Activated naive CD4-positive, alpha-beta T cell treated with Interleukin-2 at 50 U/mL for 16 hours (primary cell): ENCODE measurements at regions not wholly inside any gene's neighbourhood (a gene's known extent, or its start where the extent isn't known, plus 50 kb on each side); places are given as distances from the start of the nearest gene placed in this dataset.
"Not testable (repeated sequence)": the region's sequence is repeated elsewhere in the genome, so short reads cannot be mapped to it uniquely, and the experiment has no call there.

Experiments used
- DNase-seq: peaks from one replicate; pipeline ENCODE4 v3.0.0-alpha.2; 2020

- no peak for DNase-seq
Measured at GRCh38 chr13:70985371-70985770, 877.1 kb upstream of the KLHL1 start.

GRCh38 chr13:70981219-70981618 lies 873.0 kb upstream of the KLHL1 start:
- not testable (repeated sequence) for DNase-seq

- no peak for DNase-seq
Measured at GRCh38 chr13:70969321-70969720, 861.1 kb upstream of the KLHL1 start.

- DNase-seq = no peak
Measured at GRCh38 chr13:70967564-70967963, 859.3 kb upstream of the KLHL1 start.

- DNase-seq = no peak
Measured at GRCh38 chr13:70964874-70965273, 856.6 kb upstream of the KLHL1 start.

- no peak for DNase-seq
Measured at GRCh38 chr13:70964124-70964523, 855.9 kb upstream of the KLHL1 start.

- no peak for DNase-seq
Measured at GRCh38 chr13:70960841-70961443, 852.7 kb upstream of the KLHL1 start.

- no peak for DNase-seq
Measured at GRCh38 chr13:70959035-70959775, 851.0 kb upstream of the KLHL1 start.

GRCh38 chr13:70955887-70956286 lies 847.6 kb upstream of the KLHL1 start:
- DNase-seq = no peak

GRCh38 chr13:70950664-70951063 lies 842.4 kb upstream of the KLHL1 start:
- DNase-seq = no peak

GRCh38 chr13:70945506-70945905 lies 837.3 kb upstream of the KLHL1 start:
- no peak for DNase-seq

- no peak for DNase-seq
Measured at GRCh38 chr13:70941454-70941853, 833.2 kb upstream of the KLHL1 start.

- no peak for DNase-seq
Measured at GRCh38 chr13:70938462-70938861, 830.2 kb upstream of the KLHL1 start.

- no peak for DNase-seq
Measured at GRCh38 chr13:70932511-70932910, 824.3 kb upstream of the KLHL1 start.

- DNase-seq = no peak
Measured at GRCh38 chr13:70923863-70924752, 815.9 kb upstream of the KLHL1 start.

GRCh38 chr13:70911286-70911685 lies 803.0 kb upstream of the KLHL1 start:
- no peak for DNase-seq

GRCh38 chr13:70908795-70909194 lies 800.5 kb upstream of the KLHL1 start:
- DNase-seq = no peak

- DNase-seq = no peak
Measured at GRCh38 chr13:70905035-70905434, 796.8 kb upstream of the KLHL1 start.

GRCh38 chr13:70896136-70896535 lies 787.9 kb upstream of the KLHL1 start:
- DNase-seq = no peak

- DNase-seq = no peak
Measured at GRCh38 chr13:70895599-70895998, 787.3 kb upstream of the KLHL1 start.

GRCh38 chr13:70894258-70894657 lies 786.0 kb upstream of the KLHL1 start:
- DNase-seq = no peak

GRCh38 chr13:70893832-70894231 lies 785.6 kb upstream of the KLHL1 start:
- no peak for DNase-seq

GRCh38 chr13:70890289-70890688 lies 782.0 kb upstream of the KLHL1 start:
- no peak for DNase-seq

- no peak for DNase-seq
Measured at GRCh38 chr13:70889163-70889562, 780.9 kb upstream of the KLHL1 start.
